ENCODE measurements at regions not wholly inside any gene's neighbourhood (a gene's known extent, or its start where the extent isn't known, plus 50 kb on each side); places are given as distances from the start of the nearest gene placed in this dataset.

DNA sequence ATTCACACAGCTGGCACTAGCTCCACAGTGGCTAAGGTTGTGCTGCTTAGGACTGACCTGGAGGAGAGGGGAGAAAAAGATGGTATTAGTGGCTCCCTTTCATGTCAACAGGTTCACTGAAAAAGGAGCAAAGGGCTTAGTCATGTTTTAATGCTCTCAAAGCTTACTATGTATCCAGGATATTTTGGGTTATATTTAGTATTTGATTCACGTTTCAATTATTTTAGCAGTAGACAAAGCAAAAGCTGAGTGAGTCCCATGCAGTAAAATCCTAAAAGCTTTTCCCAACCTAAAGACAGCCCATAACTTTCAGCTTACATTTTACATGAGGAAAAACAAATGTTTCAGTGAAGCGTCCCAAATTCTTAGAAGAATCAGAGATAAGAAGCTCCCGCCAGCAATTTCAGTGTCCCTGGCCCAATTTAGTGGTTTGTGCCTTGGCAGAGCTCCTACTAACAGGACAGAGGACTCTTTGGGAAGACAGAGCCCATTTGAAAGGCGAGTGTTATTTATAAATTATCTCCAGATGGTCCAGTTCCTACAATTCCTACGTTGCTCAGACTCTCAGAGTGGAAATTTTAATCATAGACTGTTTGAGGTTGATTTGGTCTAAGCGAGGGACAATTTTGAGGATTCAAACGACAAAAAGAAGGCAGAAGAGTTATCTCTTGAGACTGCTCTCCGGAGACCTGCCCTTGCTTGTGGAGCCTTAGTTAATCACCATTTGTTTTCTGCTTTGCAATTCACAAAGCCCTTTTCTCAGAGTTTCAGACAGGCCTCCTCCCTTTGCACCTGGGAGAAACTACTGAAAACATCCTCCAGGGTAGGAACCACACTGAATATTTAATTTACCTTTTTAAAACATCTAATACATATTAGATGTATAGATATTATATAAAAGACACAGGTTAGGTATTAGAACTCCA, 225.0 kb upstream of the ANKRD55 start:
- CTCF ChIA-PET = no interaction called here

DNA sequence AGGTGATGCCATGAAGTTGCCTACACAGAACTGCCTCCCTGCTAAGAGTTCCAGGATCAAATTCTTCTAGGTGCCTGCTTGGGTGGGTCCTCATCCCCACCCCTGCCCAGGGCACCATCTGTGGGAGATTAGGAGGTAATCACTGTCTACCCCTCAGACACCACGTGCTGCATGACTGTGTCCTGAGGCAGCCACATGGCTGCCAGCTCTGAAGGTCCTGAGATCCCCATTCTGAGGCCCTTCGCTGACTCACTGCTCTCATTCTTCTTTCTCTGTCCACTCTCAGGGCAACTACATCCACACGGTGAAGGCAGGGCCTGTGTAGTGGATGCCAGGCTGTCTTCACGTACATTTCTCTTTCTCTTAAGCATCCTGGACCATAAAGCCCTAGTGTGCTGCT, 222.9 kb upstream of the ANKRD55 start:
- DNase-seq (ENCODE audit: low spot score) = no peak
- Histone ChIP-seq H3K9me3 (ENCODE audit: low read depth, low read length, poor library complexity, severe bottlenecking) (no peaks in the 10 kb centered on the region), H3K4me3 (ENCODE audit: low read depth, low read length, poor library complexity, severe bottlenecking) (no peak overlapping the region), H3K36me3 (ENCODE audit: insufficient read depth, low read length, poor library complexity, severe bottlenecking) (no peaks in the 10 kb centered on the region), H3K27me3 (replicated peaks; ENCODE audit: insufficient read depth, low read depth, low read length, poor library complexity) (no peaks in the 10 kb centered on the region), H3K27ac (ENCODE audit: low read depth, low read length, poor library complexity, severe bottlenecking) (no peak overlapping the region), H3K4me1 (ENCODE audit: insufficient read depth, low read length, poor library complexity, severe bottlenecking) (no peaks in the 10 kb centered on the region)
- ChIA-PET POLR2A (ENCODE audit: low non-redundant PET) (no interaction called here), CTCF (no interaction called here)
- no TSS peak for BruUV-seq (replicated peaks)
- TF ChIP-seq, protein P1, sequence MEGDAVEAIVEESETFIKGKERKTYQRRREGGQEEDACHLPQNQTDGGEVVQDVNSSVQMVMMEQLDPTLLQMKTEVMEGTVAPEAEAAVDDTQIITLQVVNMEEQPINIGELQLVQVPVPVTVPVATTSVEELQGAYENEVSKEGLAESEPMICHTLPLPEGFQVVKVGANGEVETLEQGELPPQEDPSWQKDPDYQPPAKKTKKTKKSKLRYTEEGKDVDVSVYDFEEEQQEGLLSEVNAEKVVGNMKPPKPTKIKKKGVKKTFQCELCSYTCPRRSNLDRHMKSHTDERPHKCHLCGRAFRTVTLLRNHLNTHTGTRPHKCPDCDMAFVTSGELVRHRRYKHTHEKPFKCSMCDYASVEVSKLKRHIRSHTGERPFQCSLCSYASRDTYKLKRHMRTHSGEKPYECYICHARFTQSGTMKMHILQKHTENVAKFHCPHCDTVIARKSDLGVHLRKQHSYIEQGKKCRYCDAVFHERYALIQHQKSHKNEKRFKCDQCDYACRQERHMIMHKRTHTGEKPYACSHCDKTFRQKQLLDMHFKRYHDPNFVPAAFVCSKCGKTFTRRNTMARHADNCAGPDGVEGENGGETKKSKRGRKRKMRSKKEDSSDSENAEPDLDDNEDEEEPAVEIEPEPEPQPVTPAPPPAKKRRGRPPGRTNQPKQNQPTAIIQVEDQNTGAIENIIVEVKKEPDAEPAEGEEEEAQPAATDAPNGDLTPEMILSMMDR (conservative IDR thresholded peaks at IDR 0.05; ENCODE audit: low read depth, low read length) = no peak
- no peak for TF ChIP-seq EZH2 (IDR thresholded peaks at IDR 0.05; ENCODE audit: borderline replicate concordance, low read depth, low read length, poor library complexity, severe bottlenecking)
- intact Hi-C loops (cut with micrococcal nuclease; ENCODE audit: unreplicated experiment) = no loop called here

More for the DNA sequence above, 225.0 kb upstream of the ANKRD55 start:
- Histone ChIP-seq H3K9me3 (ENCODE audit: low read depth, low read length, poor library complexity, severe bottlenecking) (no peaks in the 10 kb centered on the region), H3K4me1 (ENCODE audit: insufficient read depth, low read length, poor library complexity, severe bottlenecking) (no peaks in the 10 kb centered on the region), H3K27ac (ENCODE audit: low read depth, low read length, poor library complexity, severe bottlenecking) (no peak overlapping the region), H3K36me3 (ENCODE audit: insufficient read depth, low read length, poor library complexity, severe bottlenecking) (no peaks in the 10 kb centered on the region), H3K27me3 (replicated peaks; ENCODE audit: insufficient read depth, low read depth, low read length, poor library complexity) (no peaks in the 10 kb centered on the region), H3K4me3 (ENCODE audit: low read depth, low read length, poor library complexity, severe bottlenecking) (no peak overlapping the region)
- DNase-seq (ENCODE audit: low spot score) = no peak
- intact Hi-C loops (cut with micrococcal nuclease; ENCODE audit: unreplicated experiment) = no loop called here
- TF ChIP-seq, protein P1 (conservative IDR thresholded peaks at IDR 0.05; ENCODE audit: low read depth, low read length) = no peak
- TF ChIP-seq EZH2 (IDR thresholded peaks at IDR 0.05; ENCODE audit: borderline replicate concordance, low read depth, low read length, poor library complexity, severe bottlenecking) = no peak
- POLR2A ChIA-PET (ENCODE audit: low non-redundant PET) = no interaction called here
- no TSS peak for BruUV-seq (replicated peaks)

DNA sequence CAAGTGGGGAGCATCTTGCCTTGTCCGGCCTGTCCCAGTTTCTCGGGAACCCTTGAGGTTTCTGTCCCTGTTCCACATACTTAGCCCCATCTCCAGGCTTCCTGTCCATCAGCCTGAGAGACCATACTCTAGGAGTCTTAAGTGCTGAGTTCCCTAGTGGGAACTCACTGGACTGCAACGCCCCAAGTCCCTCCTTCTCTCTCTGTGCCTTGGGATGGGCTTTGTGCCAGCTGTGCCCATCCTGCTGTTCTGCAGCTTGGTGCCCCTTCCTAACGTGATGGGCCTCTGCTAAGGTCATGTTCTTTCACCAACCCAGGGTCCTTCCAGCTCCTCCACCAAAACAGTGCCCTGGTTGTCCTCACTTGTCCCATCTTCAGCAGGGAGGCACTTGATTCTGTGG, 222.3 kb upstream of the ANKRD55 start:
- TF ChIP-seq EZH2 (IDR thresholded peaks at IDR 0.05; ENCODE audit: borderline replicate concordance, low read depth, low read length, poor library complexity, severe bottlenecking) = no peak
- TF ChIP-seq, protein P1 (conservative IDR thresholded peaks at IDR 0.05; ENCODE audit: low read depth, low read length) = no peak
- BruUV-seq (replicated peaks) = no TSS peak
- Histone ChIP-seq H3K9me3 (ENCODE audit: low read depth, low read length, poor library complexity, severe bottlenecking) (no peaks in the 10 kb centered on the region), H3K4me3 (ENCODE audit: low read depth, low read length, poor library complexity, severe bottlenecking) (no peak overlapping the region), H3K27me3 (replicated peaks; ENCODE audit: insufficient read depth, low read depth, low read length, poor library complexity) (no peaks in the 10 kb centered on the region), H3K36me3 (ENCODE audit: insufficient read depth, low read length, poor library complexity, severe bottlenecking) (no peaks in the 10 kb centered on the region), H3K4me1 (ENCODE audit: insufficient read depth, low read length, poor library complexity, severe bottlenecking) (no peaks in the 10 kb centered on the region), H3K27ac (ENCODE audit: low read depth, low read length, poor library complexity, severe bottlenecking) (no peak overlapping the region)
- intact Hi-C loops (cut with micrococcal nuclease; ENCODE audit: unreplicated experiment) = no loop called here
- POLR2A ChIA-PET (ENCODE audit: low non-redundant PET) = no interaction called here
- no peak for DNase-seq (ENCODE audit: low spot score)
- CTCF ChIA-PET = no interaction called here
